Neural crest cell (in vitro differentiated cells): ENCODE measurements at regions not wholly inside any gene's neighbourhood (a gene's known extent, or its start where the extent isn't known, plus 50 kb on each side); places are given as distances from the start of the nearest gene placed in this dataset.

Experiments
- DNase-seq: peaks from one replicate; pipeline ENCODE4 v3.0.0; 2021; ENCODE audit warnings: low read depth, mixed read lengths, low spot score
- H3K27ac Mint-ChIP-seq: one replicate; pipeline ENCODE4 v1.8.0; 2021; ENCODE audit warnings: mild to moderate bottlenecking, mixed read lengths; ENCODE audit not compliant: unreplicated experiment
- H3K27me3 Mint-ChIP-seq: 2 replicates; pipeline ENCODE4 v1.8.0; 2021; ENCODE audit warnings: low read depth, mild to moderate bottlenecking, mixed read lengths
- H3K36me3 Mint-ChIP-seq: 2 replicates; pipeline ENCODE4 v1.8.0; 2021; ENCODE audit warnings: low read depth, mild to moderate bottlenecking, mixed read lengths
- H3K4me1 Mint-ChIP-seq: 2 replicates; pipeline ENCODE4 v1.8.0; 2021; ENCODE audit warnings: mixed read lengths
- H3K4me3 Mint-ChIP-seq: one replicate; pipeline ENCODE4 v1.8.0; 2021; ENCODE audit warnings: mild to moderate bottlenecking, mixed read lengths
- H3K9me3 Mint-ChIP-seq: 2 replicates; pipeline ENCODE4 v1.8.0; 2021; ENCODE audit warnings: mixed read lengths
- CTCF ChIP-seq: fragments of 200-600 bp; sonication (generic); conservative IDR thresholded peaks from 2 replicates; pipeline ENCODE4 v1.5.0; 2021; ENCODE audit warnings: antibody characterized with exemption, mild to moderate bottlenecking

DNA sequence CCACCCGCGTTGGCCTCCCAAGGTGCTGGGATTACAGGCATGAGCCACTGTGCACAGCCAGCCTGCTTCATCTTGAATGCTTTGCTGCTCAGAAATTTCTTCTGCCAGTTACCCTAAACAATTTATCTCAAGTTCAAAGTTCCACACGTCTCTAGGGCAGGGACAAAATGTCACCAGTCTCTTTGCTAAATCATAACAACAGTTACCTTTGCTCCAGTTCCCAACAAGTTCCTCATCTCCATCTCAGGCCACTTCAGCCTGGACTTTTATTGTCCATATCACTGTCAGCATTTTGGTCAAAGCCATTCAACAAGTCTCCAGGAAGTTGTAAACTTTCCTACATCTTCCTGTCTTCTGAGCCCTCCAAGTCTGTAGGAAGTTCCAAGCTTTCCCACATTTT lies 159.5 kb upstream of the DYRK2 start:
- peaks cover 34% of the 10 kb centered on the region for H3K9me3 Mint-ChIP-seq
- no peaks in the 10 kb centered on the region for H3K4me1 Mint-ChIP-seq
- DNase-seq: no peak
- TF ChIP-seq CTCF: no peak
- H3K27me3 Mint-ChIP-seq: no peaks in the 10 kb centered on the region
- no peak overlapping the region for H3K4me3 Mint-ChIP-seq
- peaks cover 12% of the 10 kb centered on the region for H3K36me3 Mint-ChIP-seq
- no peak overlapping the region for H3K27ac Mint-ChIP-seq

DNA sequence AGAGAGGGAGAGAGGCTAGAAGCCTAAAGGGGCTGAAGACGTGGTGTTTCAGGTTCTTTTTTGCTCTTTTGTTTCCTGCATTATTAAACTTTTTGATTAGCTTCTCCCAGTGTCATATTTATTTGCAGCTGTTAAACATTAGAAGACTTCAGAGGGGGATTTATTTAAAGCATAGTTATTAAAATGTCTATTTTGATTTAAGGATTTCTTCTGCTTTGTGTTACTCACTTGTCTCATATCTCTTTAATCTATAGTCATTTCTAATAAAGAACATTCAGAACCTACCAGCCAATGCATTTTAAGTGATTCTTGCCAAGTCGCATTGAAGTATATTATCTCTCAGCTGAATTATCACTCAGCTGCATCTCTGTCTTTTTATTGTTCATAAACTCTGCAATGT lies 152.0 kb upstream of the DYRK2 start:
- peaks cover 5% of the 10 kb centered on the region for H3K36me3 Mint-ChIP-seq
- no peak for DNase-seq
- H3K27me3 Mint-ChIP-seq: no peaks in the 10 kb centered on the region
- TF ChIP-seq CTCF: no peak
- peaks cover 11% of the 10 kb centered on the region for H3K9me3 Mint-ChIP-seq
- H3K27ac Mint-ChIP-seq: no peak overlapping the region
- H3K4me1 Mint-ChIP-seq: no peaks in the 10 kb centered on the region
- H3K4me3 Mint-ChIP-seq: no peak overlapping the region

DNA sequence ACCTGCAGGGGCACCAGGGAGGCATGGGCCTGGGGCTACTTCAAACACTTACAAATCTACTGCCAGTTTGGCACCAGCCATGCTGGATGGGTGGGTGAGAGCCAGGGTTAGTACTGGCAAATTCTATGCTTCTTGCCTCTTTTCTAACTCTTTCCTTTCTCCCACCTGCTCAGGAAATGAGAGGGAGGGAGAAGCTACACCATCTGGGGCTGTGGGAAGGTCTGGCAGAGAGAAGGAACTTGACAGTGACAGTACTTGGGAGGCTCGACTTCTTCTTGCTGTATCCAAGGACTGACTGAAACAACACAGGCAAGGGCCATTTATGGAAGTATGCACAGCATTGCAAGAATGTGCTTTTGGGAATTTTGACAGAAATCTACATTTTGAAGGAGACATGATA lies 149.6 kb upstream of the DYRK2 start:
- no peak for TF ChIP-seq CTCF
- no peak for DNase-seq
- Mint-ChIP-seq H3K4me3 (no peak overlapping the region), H3K4me1 (no peaks in the 10 kb centered on the region), H3K27ac (no peak overlapping the region), H3K9me3 (no peaks in the 10 kb centered on the region), H3K27me3 (no peaks in the 10 kb centered on the region), H3K36me3 (no peaks in the 10 kb centered on the region)

GRCh38 chr12:67501362-67501761 lies 147.2 kb upstream of the DYRK2 start:
- no peaks in the 10 kb centered on the region for H3K9me3 Mint-ChIP-seq

DNA sequence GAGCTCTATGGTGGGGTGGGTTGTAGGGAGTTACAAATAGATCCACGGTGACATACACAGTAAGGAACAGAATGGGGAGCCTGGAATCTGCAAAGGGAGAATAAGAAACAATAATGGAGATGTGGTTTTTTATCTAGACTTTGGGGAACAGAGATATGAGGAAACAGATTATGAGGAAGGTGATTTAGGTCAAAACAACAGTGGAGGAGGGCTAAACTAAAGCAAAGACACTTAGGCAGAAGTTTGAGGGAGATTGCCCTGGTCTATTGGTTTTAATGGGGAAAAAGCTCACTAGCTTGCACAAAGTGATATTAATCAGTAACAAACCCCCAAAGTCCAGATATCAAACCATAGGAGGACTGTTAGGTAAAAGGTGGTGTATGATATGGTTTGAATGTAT lies 144.5 kb upstream of the DYRK2 start:
- H3K27ac Mint-ChIP-seq: no peak overlapping the region
- H3K4me1 Mint-ChIP-seq: peaks cover 10% of the 10 kb centered on the region
- H3K4me3 Mint-ChIP-seq: no peak overlapping the region
- no peak for TF ChIP-seq CTCF
- no peaks in the 10 kb centered on the region for H3K27me3 Mint-ChIP-seq
- H3K36me3 Mint-ChIP-seq: no peaks in the 10 kb centered on the region
- no peaks in the 10 kb centered on the region for H3K9me3 Mint-ChIP-seq
- DNase-seq: no peak

More at GRCh38 chr12:67501362-67501761, 147.2 kb upstream of the DYRK2 start:
- H3K4me1 Mint-ChIP-seq: peaks cover 1% of the 10 kb centered on the region
- no peaks in the 10 kb centered on the region for H3K27me3 Mint-ChIP-seq
- no peak overlapping the region for H3K4me3 Mint-ChIP-seq
- no peaks in the 10 kb centered on the region for H3K36me3 Mint-ChIP-seq
- DNase-seq: no peak
- no peak for TF ChIP-seq CTCF
- no peak overlapping the region for H3K27ac Mint-ChIP-seq

GRCh38 chr12:67506739-67507138 lies 141.8 kb upstream of the DYRK2 start:
- no peaks in the 10 kb centered on the region for H3K36me3 Mint-ChIP-seq
- no peaks in the 10 kb centered on the region for H3K27me3 Mint-ChIP-seq
- H3K4me1 Mint-ChIP-seq: peaks cover 10% of the 10 kb centered on the region
- H3K9me3 Mint-ChIP-seq: no peaks in the 10 kb centered on the region
- TF ChIP-seq CTCF: no peak
- DNase-seq: no peak
- H3K27ac Mint-ChIP-seq: no peak overlapping the region
- H3K4me3 Mint-ChIP-seq: no peak overlapping the region
